ENCODE measurements at regions not wholly inside any gene's neighbourhood (a gene's known extent, or its start where the extent isn't known, plus 50 kb on each side); places are given as distances from the start of the nearest gene placed in this dataset.

GRCh38 chr2:877747-878146 lies 72.9 kb upstream of the SNTG2 start:
- TF ChIP-seq CTCF (IDR thresholded peaks at IDR 0.05), result no peak
- no peak for TF ChIP-seq POLR2AphosphoS5 (IDR thresholded peaks at IDR 0.05; ENCODE audit: low read depth, low read length)
- no peak for TF ChIP-seq SIN3A (IDR thresholded peaks at IDR 0.05; ENCODE audit: borderline replicate concordance, insufficient read depth, low read depth, low read length)
